ENCODE measurements at regions not wholly inside any gene's neighbourhood (a gene's known extent, or its start where the extent isn't known, plus 50 kb on each side); places are given as distances from the start of the nearest gene placed in this dataset.
A peak's percentile ranks its signal among the peaks of the same experiment; 100 is the strongest.

- intact Hi-C loops (cut with DNase I, micrococcal nuclease): no loop called here
- H3K4me1 ChIP-seq (ENCODE audit: low read depth): no peaks in the 10 kb centered on the region
- H3K9me3 ChIP-seq: no peaks in the 10 kb centered on the region
- ATAC-seq (no peak), DNase-seq (no peak)
- H3K4me3 ChIP-seq: no peak overlapping the region
- no peaks in the 10 kb centered on the region for H3K36me3 ChIP-seq (ENCODE audit: low read depth)
- no peak for TF ChIP-seq CTCF (IDR thresholded peaks at IDR 0.05)
Observed at GRCh38 chr2:64787698-64788097, 134.0 kb upstream of the SERTAD2 start.

GRCh38 chr2:64789466-64790320 lies 136.0 kb upstream of the SERTAD2 start:
- ATAC-seq: peak; percentile 37

GRCh38 chr2:64792300-64792699 lies 138.6 kb upstream of the SERTAD2 start:
- no peak overlapping the region for H3K4me3 ChIP-seq
- TF ChIP-seq CTCF (IDR thresholded peaks at IDR 0.05): no peak
- no peak for DNase-seq
- no peak for ATAC-seq
- H3K36me3 ChIP-seq (ENCODE audit: low read depth): no peaks in the 10 kb centered on the region
- peaks cover 7% of the 10 kb centered on the region for H3K4me1 ChIP-seq (ENCODE audit: low read depth)
- intact Hi-C loops (cut with DNase I, micrococcal nuclease): no loop called here
- H3K9me3 ChIP-seq: no peaks in the 10 kb centered on the region

More at GRCh38 chr2:64789466-64790320, 136.0 kb upstream of the SERTAD2 start:
- H3K36me3 ChIP-seq (ENCODE audit: low read depth): no peaks in the 10 kb centered on the region
- TF ChIP-seq CTCF (IDR thresholded peaks at IDR 0.05): no peak
- DNase-seq: no peak
- no peaks in the 10 kb centered on the region for H3K9me3 ChIP-seq
- peaks cover 7% of the 10 kb centered on the region for H3K4me1 ChIP-seq (ENCODE audit: low read depth)
- intact Hi-C loops (cut with DNase I, micrococcal nuclease): no loop called here
- H3K4me3 ChIP-seq: no peak overlapping the region

- ATAC-seq (peak; percentile 50), DNase-seq (no peak)
- Histone ChIP-seq H3K4me1 (ENCODE audit: low read depth) (peaks cover 7% of the 10 kb centered on the region), H3K4me3 (no peak overlapping the region), H3K36me3 (ENCODE audit: low read depth) (no peaks in the 10 kb centered on the region), H3K9me3 (no peaks in the 10 kb centered on the region)
- intact Hi-C loops (cut with DNase I, micrococcal nuclease): no loop called here
- no peak for TF ChIP-seq CTCF (IDR thresholded peaks at IDR 0.05)
Observed at GRCh38 chr2:64792995-64793639, 139.4 kb upstream of the SERTAD2 start.

GRCh38 chr2:64793701-64794100 lies 140.0 kb upstream of the SERTAD2 start:
- Histone ChIP-seq H3K36me3 (ENCODE audit: low read depth) (no peaks in the 10 kb centered on the region), H3K9me3 (no peaks in the 10 kb centered on the region), H3K4me1 (ENCODE audit: low read depth) (peaks cover 7% of the 10 kb centered on the region), H3K4me3 (no peak overlapping the region)
- ATAC-seq: no peak
- intact Hi-C loops (cut with DNase I, micrococcal nuclease): no loop called here
- TF ChIP-seq CTCF (IDR thresholded peaks at IDR 0.05): no peak
- DNase-seq: no peak

All from mucosa of descending colon (tissue), 3 donors.